HL-60 (cell line): ENCODE measurements at regions not wholly inside any gene's neighbourhood (a gene's known extent, or its start where the extent isn't known, plus 50 kb on each side); places are given as distances from the start of the nearest gene placed in this dataset.

Source experiments
- DNase-seq, 2 experiments: peaks; one replicate each; pipeline ENCODE4 v3.0.0-alpha.2; 2010 to 2020; ENCODE audit warnings: low read depth in 1 of 2, low spot score in 1 of 2
- H3K27ac ChIP-seq: fragments of 250-450 bp; sonication (Bioruptor Pico); replicated peaks from 2 replicates; pipeline ENCODE4 v1.5.1; 2020; ENCODE audit warnings: mild to moderate bottlenecking, moderate library complexity
- H3K27me3 ChIP-seq: fragments of 250-450 bp; sonication (Bioruptor Pico); 2 replicates; pipeline ENCODE4 v1.5.1; 2021; ENCODE audit warnings: mild to moderate bottlenecking, moderate library complexity; ENCODE audit not compliant: insufficient read depth, poor library complexity, severe bottlenecking
- H3K4me3 ChIP-seq: replicated peaks from 2 replicates; pipeline ENCODE4 v1.5.1; 2011; ENCODE audit warnings: mild to moderate bottlenecking, control low read depth, low read length; ENCODE audit not compliant: insufficient read depth
- GABPA ChIP-seq: IDR thresholded peaks from 2 replicates; pipeline ENCODE4 v1.6.1; 2012; ENCODE audit warnings: low read depth
- POLR2AphosphoS5 ChIP-seq: IDR thresholded peaks from 2 replicates; pipeline ENCODE4 v1.6.1; 2012; ENCODE audit warnings: low read depth
- REST ChIP-seq: IDR thresholded peaks from 2 replicates; pipeline ENCODE4 v1.6.1; 2012; ENCODE audit warnings: low read depth; ENCODE audit not compliant: insufficient replicate concordance
- SPI1 ChIP-seq: IDR thresholded peaks from 2 replicates; pipeline ENCODE4 v1.6.1; 2012; ENCODE audit warnings: low read depth, mild to moderate bottlenecking, borderline replicate concordance
- TF ChIP-seq, protein P1 (sequence below): IDR thresholded peaks from one replicate; pipeline ENCODE4 v1.5.1; 2011; ENCODE audit warnings: low read length, control low read depth, inconsistent platforms; ENCODE audit not compliant: insufficient read depth

DNA sequence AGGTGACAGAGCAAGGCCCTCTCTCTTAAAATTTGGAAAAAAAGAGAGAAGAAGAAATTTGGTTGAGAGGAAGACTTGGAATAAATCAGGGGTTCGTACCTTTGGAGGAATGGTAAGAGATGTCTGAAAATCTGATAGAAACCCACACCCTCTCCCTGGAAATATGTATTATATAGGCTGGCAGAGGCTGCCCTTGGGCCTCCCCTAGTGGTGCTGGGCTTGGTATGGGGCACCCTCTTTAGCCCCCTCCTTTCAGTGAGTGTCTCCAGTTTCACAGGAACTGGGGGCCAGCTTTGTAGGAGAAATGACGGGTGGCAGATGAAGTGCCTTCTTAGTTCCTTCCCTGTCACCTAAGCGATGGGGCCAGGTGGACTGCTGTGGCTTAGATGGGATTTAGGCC lies 82.9 kb upstream of the SLC2A1 start:
- no peaks in the 10 kb centered on the region for H3K27me3 ChIP-seq
- TF ChIP-seq POLR2AphosphoS5: no peak
- TF ChIP-seq GABPA: no peak
- TF ChIP-seq REST: no peak
- no peak overlapping the region for H3K27ac ChIP-seq
- DNase-seq: no peak
- H3K4me3 ChIP-seq: no peak overlapping the region

DNA sequence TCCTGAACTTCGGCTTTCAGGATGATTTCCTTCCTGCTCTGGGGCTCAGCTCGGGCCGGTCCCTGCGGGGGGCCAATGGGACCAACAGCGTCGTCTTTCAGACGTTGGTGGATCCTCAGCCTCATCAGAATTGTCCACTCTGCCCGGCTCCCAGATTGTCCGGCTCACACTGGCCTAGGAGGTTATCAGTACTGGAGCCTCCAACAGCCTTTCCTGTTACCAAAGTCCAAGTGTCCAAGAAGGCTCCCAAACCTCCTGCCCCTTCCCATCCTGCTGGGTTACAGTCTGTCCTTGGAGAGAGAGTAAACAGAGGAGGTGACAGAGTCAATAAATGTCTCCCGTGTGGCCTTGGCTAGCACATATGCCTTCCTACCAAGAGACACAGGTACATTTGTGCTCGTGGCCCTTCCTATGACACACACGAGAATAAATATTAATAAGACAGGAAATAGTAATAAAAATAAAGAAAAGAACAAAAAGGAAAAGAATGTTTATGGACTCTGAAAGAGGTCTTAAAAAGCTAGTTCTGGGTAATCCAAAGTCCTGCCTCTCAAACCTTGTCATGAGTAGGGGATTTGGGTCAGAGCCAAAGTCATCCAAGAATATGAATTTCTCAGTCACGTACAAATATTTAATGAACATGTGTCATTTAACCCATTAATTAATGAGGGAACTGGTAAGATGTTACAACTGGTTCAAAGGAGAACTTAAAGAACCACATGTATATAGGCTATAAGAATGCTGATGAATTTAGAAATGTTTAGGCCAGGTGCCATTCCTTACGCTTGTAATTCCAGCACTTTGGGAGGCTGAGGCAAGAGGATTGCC lies 80.8 kb upstream of the SLC2A1 start:
- H3K4me3 ChIP-seq: no peak overlapping the region
- no peak for TF ChIP-seq POLR2AphosphoS5
- no peak for TF ChIP-seq GABPA
- TF ChIP-seq, protein P1, sequence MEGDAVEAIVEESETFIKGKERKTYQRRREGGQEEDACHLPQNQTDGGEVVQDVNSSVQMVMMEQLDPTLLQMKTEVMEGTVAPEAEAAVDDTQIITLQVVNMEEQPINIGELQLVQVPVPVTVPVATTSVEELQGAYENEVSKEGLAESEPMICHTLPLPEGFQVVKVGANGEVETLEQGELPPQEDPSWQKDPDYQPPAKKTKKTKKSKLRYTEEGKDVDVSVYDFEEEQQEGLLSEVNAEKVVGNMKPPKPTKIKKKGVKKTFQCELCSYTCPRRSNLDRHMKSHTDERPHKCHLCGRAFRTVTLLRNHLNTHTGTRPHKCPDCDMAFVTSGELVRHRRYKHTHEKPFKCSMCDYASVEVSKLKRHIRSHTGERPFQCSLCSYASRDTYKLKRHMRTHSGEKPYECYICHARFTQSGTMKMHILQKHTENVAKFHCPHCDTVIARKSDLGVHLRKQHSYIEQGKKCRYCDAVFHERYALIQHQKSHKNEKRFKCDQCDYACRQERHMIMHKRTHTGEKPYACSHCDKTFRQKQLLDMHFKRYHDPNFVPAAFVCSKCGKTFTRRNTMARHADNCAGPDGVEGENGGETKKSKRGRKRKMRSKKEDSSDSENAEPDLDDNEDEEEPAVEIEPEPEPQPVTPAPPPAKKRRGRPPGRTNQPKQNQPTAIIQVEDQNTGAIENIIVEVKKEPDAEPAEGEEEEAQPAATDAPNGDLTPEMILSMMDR: no peak
- no peak for TF ChIP-seq REST
- TF ChIP-seq SPI1: no peak
- H3K27ac ChIP-seq: no peak overlapping the region

GRCh38 chr1:43038232-43038935 lies 79.7 kb upstream of the SLC2A1 start:
- no peaks in the 10 kb centered on the region for H3K27me3 ChIP-seq
- TF ChIP-seq POLR2AphosphoS5: no peak
- TF ChIP-seq REST: no peak
- TF ChIP-seq SPI1: no peak
- TF ChIP-seq GABPA: no peak
- TF ChIP-seq, protein P1: no peak
- DNase-seq: no peak
- no peak overlapping the region for H3K4me3 ChIP-seq
- H3K27ac ChIP-seq: no peak overlapping the region

More for the DNA sequence above, 80.8 kb upstream of the SLC2A1 start:
- no peak for DNase-seq
- no peaks in the 10 kb centered on the region for H3K27me3 ChIP-seq
